HEK293 (cell line): ENCODE measurements at regions not wholly inside any gene's neighbourhood (a gene's known extent, or its start where the extent isn't known, plus 50 kb on each side); places are given as distances from the start of the nearest gene placed in this dataset.

Experiments used
- ZNF24 ChIP-seq: fragments of 450-650 bp; formaldehyde crosslinking; IDR thresholded peaks from 2 replicates; pipeline ENCODE4 v1.5.1; 2016; ENCODE audit warnings: missing biosample characterization, missing genetic modification characterization
- ZNF544 ChIP-seq: fragments of 450-650 bp; formaldehyde crosslinking; IDR thresholded peaks from 2 replicates; pipeline ENCODE4 v1.5.0; 2017; ENCODE audit warnings: missing biosample characterization, missing genetic modification characterization
- TF ChIP-seq, protein P1 (sequence below): fragments of 450-650 bp; formaldehyde crosslinking; IDR thresholded peaks from 2 replicates; pipeline ENCODE4 v1.5.1; 2016; ENCODE audit warnings: missing biosample characterization, missing genetic modification characterization

DNA sequence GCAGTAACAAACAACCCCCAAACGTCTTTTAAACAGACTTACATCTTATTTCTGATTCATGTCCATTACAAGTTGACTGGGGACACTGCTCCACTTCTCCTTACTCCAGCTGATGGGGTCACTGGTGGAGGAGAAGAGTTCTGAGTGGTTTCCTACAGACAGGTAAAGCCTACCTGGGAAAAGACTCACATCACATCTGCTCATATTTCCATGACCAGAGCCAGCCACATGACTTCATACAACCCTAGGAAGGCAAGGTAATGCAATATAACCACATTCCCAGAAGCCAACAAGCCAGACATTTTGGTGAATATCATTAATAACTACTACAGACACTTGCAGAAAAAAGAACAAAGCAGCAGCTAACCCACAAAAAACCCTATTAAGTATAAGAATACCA lies 90.5 kb upstream of the IRX6 start:
- no peak for TF ChIP-seq ZNF544 (tag by site-specific recombination)
- TF ChIP-seq, protein P1, sequence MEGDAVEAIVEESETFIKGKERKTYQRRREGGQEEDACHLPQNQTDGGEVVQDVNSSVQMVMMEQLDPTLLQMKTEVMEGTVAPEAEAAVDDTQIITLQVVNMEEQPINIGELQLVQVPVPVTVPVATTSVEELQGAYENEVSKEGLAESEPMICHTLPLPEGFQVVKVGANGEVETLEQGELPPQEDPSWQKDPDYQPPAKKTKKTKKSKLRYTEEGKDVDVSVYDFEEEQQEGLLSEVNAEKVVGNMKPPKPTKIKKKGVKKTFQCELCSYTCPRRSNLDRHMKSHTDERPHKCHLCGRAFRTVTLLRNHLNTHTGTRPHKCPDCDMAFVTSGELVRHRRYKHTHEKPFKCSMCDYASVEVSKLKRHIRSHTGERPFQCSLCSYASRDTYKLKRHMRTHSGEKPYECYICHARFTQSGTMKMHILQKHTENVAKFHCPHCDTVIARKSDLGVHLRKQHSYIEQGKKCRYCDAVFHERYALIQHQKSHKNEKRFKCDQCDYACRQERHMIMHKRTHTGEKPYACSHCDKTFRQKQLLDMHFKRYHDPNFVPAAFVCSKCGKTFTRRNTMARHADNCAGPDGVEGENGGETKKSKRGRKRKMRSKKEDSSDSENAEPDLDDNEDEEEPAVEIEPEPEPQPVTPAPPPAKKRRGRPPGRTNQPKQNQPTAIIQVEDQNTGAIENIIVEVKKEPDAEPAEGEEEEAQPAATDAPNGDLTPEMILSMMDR = no peak
- no peak for TF ChIP-seq ZNF24
